Jurkat, Clone E6-1 (cell line): ENCODE measurements at regions not wholly inside any gene's neighbourhood (a gene's known extent, or its start where the extent isn't known, plus 50 kb on each side); places are given as distances from the start of the nearest gene placed in this dataset.
A peak's percentile ranks its signal among the peaks of the same experiment; 100 is the strongest.

Experiments
- DNase-seq: peaks from one replicate; pipeline ENCODE4 v3.0.0-alpha.2; 2011; ENCODE audit warnings: low read depth, low spot score
- H3K4me3 ChIP-seq: 2 replicates; pipeline ENCODE4 v1.5.1; 2011; ENCODE audit warnings: mild to moderate bottlenecking, low read length, control low read depth, moderate library complexity

DNA sequence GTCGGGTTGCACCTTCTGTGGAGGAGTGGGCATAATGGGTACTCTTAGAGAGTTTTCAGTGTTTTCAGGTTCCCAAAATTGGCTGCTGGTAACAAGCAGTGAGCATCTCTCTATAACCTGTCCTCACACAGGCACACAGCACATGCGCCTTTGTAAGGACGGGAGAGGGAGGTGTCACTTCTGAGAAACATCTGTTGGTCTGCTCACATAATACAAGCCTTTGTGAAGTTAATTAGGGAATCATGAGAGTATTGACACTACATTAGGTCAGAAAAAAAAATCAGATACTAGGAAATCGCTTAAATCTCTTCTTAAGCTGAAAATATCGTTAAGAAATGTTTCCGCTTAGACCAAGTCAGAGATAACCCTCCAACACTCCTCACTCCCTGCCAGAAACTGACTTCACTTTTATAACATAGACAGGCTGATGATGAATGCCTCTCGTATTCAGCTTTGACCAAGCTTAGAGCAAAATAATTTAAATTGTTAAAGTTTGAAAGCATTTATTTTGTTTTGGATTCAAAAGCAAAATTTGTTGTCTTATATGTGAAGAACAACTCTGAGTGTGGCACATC lies 769.7 kb downstream of the TNS3 start:
- no peak overlapping the region for H3K4me3 ChIP-seq
- DNase-seq, result no peak

DNA sequence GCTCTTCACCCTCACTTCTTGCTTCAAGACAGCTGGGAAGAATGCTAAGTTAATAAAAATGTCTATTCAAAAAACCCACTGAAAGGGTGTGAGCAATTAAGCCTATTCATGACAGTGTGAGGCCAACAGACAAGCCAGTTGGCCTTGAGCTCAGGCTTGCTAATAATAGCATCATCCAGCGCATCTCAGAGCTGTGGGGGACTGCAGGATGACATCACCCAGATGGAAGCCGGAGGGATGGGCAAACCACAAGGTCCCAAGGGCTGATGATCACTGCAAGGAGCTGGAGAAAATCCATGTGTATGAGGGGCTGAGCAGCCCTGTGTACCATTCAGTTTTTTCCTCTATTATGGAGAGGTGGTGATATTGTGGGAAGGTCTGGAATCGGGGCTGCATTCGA lies 770.4 kb downstream of the TNS3 start:
- no peak overlapping the region for H3K4me3 ChIP-seq
- DNase-seq, result no peak

DNA sequence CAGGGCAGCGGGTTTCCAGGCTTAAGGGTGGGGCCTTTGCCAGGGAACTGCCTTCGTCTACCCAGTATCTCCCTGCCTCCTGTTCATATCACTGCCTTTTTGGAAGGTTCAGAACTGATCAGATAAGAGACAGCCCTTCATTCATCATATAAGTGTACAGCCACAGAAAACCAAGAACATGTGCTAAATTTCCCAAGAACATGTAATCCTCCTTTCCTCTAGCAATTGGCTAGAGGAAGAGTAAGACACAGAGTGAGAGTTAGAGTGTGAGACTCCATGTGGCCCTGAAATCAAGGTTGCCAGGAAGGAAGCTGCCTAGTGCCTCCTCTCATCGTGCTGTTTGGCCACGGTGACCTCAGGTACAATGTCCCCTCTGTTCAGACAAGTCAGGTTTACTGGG lies 770.9 kb downstream of the TNS3 start:
- H3K4me3 ChIP-seq, result no peak overlapping the region
- no peak for DNase-seq

DNA sequence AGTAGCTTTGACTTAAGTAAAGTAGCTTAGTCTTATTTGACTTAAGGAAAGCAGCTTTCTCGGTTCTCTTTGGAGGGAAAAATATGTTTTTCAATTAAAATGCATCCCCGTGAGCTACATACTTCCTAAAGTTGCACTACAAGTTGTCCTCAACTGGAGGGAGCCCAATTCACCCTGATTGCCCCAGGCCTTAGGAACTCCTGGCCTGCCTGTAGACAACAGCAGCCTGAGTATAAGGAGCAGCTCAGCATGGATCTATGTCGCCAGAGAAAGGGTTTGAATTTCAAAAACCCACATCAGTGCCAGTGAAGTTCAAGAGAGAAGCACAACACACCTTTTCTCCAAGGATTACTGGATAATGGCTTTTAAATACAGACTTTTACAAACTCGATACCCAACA lies 772.0 kb downstream of the TNS3 start:
- no peak overlapping the region for H3K4me3 ChIP-seq
- no peak for DNase-seq

DNA sequence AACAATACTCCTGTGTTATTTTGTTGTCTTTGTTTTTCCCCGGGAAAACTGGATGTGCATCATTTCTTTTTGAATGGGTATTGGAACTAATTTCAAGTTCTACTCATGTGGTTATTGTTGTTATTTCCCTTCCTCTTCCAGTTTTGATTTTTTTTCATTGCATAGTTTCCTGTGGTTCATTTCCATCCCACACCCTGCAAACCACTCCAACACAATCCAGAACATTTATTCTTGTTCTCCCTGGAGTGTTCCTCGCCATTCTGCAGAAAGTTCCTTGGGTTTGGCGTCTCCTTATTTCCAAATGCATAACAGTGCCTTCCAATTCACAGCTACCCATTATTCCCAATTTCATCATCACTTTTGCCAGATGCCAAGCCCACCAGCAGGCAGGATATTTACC lies 775.1 kb downstream of the TNS3 start:
- no peak for DNase-seq
- H3K4me3 ChIP-seq, result no peak overlapping the region

DNA sequence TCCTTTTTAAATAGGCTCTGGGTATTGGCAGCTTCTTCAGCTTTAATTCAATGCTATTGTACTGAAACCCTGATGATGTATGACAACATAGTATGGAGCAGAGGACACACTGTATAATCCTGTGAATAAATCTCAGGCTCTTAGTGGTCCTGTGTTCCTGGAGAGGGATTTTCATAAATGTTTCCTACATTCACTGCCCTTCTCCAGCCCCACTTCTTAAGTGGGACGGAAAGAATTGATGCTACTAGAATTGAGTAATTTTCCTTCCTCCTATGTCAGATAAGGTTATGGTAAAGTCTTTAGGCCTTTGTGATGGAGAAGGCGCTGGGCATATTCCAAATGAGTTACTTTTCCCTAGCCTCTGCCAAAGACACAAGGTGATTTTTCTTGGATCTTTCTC lies 779.4 kb downstream of the TNS3 start:
- H3K4me3 ChIP-seq, result no peak overlapping the region
- no peak for DNase-seq

DNA sequence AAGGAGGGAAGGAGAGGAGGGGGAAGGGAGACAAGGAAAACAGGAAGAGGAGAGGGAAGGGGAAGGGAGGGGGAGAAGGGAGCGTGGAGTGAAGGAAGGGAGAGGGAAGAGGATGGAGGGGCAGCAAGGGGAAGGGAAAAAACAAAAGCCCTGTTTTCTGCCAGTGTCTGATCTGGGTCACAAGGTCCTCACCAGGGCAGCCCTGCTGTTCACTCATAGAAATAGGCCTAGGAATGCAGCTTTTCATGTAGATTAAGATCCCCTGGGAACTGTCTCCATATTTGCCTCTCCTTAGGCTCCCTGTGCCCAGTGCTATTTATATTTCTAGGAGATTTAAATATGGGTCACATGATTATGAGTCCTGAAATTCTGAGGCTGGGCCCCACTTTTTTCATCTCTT lies 790.7 kb downstream of the TNS3 start:
- no peak overlapping the region for H3K4me3 ChIP-seq
- no peak for DNase-seq

DNA sequence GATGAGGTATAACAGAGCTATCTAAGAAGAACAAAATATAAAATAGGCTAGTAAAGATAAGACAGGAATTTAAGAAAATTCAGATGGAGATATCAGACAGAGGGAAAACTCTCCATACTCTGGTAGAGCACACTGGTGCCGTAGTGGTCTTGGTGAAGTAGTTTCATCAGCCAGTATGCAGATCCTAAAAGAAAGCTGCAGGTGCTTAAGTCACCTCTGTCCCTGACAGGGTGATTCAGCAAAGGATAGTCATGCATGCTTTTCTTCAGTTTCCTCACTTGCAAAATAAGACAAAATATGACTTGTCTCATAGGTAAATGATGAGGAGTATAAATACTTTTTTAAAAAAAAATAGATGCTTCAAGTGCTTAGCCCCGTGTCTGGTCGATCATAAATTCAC lies 794.9 kb downstream of the TNS3 start:
- no peak for DNase-seq
- H3K4me3 ChIP-seq, result no peak overlapping the region

DNA sequence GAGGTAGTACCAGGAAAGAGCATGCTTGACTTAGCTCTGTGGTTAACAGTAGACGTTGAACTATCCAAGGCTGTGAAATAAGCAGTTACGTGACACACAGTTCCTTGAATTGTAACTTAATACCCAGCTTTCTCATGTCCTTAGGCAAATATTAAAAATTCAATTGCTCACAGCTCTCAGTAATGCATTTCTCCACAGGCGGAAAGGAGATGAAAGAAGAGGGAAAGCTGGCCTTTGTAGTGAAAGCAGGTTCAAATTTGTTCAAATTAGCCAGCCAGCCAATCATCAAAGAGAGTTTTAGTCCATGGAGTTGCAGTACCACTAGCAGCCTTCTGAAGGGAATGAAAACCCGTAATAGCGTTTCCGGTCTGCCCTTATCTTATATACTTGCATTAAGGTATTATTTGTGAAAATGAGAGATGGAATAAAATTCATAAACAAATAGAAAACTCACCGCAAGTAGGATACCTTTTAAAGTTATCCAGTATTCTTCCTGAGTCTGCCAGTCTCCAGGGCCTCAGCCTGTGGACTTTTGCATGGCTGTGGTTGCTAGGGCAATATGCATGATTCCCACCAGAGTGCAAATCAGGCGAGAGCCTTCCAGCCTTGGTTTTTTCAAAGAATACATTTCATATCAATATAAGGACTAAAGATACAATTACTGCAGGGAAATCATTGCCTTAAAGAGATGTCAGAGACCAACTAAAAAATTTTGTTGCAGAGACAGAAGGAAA lies 795.5 kb downstream of the TNS3 start:
- no peak overlapping the region for H3K4me3 ChIP-seq
- DNase-seq, result no peak

DNA sequence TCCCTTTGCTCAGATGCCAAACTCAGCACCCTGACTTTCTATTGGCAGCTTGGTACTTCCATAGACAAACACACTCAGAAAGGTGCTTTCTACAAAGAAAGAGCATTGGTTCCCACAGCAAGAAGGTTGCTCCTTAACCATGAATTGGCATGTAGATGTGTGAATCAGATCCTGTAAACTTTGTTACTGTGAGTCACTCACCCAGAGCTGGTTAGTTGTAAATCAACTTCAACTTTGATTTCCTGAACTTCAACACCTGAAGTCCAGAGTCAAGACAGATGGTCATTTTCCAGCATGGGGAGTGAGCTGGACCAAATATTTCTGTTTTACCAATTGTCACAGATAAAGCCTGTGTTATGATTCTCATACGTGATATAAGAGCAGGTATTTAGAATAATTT lies 797.2 kb downstream of the TNS3 start:
- no peak overlapping the region for H3K4me3 ChIP-seq
- DNase-seq, result no peak

DNA sequence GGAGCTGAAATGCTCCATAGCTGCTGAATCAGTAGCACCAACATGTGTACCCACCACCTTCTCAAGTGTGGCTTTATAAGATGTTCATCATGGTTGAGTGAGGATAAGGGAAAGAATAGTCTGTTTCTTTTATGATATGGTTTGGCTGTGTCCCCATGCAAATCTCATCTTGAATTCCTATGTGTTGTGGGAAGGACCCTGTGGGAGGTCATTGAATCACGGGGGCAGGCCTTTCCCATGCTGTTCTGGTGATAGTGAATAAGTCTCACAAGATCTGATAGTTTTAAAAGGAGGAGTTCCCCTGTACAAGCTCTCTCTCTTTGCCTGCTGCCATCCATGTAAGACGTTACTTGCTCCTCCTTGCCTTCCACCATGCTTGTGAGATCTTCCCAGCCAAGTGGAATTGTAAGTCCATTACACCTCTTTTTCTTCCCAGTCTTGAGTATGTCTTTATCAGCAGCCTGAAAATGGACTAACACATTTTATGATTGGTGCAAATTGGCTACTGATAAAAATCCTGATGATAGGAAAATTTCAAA lies 799.9 kb downstream of the TNS3 start:
- no peak overlapping the region for H3K4me3 ChIP-seq
- DNase-seq, result no peak

DNA sequence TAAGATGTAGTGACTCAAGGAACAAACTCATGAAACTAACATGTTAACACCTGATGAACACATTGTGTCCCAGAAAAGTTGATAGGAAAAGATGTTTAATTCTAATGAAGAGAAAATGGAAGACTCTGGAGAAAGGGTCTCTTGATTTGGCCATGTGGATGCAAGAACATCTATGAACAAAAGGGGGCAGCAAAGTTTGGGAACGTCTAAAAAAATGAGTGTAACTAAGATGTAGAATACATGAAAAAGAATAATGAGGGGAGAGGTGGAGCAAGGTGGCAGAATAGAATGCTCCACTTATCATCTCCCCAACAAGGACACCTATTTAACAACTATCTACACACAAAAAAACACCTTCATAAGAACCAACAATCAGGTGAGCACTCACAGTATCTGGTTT lies 805.1 kb downstream of the TNS3 start:
- peak; percentile 6 for DNase-seq

DNA sequence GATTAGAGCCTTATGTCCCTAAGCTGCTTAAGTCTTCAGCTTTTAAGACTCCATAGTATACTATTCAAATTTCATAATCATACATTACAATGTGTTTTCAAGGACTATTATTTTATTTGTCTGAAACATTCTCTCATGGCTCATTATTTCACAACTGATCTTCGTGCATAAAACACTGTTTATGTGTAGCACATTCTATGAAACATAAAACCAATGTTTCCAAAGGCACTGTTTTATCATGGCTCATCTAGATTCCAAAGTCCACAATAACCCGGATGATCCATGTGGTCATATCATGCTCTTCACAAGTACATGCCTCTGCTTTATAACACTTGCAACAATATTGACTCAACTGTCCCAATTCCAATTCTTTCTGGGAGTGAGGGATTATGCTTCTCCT lies 806.1 kb downstream of the TNS3 start:
- no peak overlapping the region for H3K4me3 ChIP-seq
- DNase-seq, result no peak

More for the DNA sequence above, 805.1 kb downstream of the TNS3 start:
- no peak overlapping the region for H3K4me3 ChIP-seq

DNA sequence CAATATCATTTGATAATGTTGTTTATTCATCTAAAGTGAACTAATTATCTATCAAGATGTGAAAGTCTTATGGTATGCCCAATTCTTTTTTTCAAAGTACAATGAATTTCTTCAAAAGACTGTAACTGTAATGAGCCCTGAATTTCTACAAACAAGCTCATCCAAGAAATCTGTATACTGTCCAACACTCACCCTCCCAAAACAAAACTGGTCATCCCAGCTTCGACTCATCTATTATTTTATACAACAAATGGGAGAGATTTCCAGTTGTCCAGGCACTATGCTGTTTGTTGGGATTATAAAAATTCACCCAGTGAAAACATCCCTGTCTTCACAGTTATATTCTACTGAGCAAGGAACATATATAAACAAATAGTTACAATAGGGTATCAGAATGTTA lies 806.9 kb downstream of the TNS3 start:
- H3K4me3 ChIP-seq, result no peak overlapping the region
- no peak for DNase-seq

DNA sequence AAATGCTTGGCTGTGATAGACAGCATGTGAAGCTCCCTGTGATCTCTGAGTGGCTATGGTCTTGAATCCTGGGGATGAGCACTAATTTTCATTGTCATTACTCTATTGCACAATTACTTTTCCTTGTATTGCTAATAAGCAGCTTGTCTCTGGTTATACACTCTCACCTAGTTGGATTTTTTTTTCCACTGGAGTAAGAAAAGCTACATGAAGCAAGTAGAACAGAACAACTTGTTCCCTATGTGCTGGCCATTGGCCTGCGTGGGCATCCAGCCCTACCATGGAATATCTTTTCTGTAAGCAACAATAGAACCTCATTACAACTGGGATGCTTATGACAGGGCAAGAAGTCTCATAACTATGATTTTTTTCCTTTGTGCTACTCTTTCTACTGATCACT lies 807.4 kb downstream of the TNS3 start:
- no peak overlapping the region for H3K4me3 ChIP-seq
- no peak for DNase-seq

DNA sequence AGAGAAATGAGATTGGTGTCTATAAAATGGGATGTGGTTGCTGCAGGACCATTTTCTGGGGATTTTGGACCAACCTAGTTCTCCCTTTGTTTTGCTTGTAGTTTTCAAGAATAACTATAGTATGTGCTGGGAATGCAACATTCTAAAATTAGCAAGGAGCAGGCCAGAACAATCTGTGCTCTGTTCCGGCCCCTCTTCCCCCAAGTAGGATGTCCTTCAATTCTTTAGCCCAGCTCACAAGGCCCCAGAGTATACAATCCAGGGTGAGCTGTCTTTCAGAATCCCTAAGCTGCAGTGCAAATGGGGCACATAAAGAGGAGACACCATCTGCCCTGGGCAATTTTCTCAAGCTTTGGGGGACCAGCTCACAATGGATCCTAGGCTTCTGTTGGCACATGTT lies 809.1 kb downstream of the TNS3 start:
- H3K4me3 ChIP-seq, result no peak overlapping the region
- no peak for DNase-seq

DNA sequence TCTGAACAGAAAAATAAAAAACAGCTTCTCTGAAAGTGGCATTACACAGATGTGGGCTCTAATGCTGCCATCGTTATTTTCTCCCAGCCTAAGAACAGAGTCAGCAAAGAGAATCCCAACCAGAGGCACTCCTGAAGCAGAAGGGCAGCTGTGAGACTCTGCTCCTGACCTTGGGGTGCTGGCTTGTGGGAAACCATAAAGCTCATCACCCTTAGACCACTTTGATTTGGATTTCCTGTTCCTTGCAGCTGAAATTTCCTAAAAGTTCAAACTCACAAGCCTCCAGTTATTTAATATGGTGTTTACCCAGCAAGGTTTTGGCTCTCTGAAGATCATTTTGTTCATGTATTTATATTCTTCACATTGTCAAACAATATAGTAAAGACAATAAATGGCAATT lies 814.8 kb downstream of the TNS3 start:
- DNase-seq, result no peak
- no peak overlapping the region for H3K4me3 ChIP-seq

DNA sequence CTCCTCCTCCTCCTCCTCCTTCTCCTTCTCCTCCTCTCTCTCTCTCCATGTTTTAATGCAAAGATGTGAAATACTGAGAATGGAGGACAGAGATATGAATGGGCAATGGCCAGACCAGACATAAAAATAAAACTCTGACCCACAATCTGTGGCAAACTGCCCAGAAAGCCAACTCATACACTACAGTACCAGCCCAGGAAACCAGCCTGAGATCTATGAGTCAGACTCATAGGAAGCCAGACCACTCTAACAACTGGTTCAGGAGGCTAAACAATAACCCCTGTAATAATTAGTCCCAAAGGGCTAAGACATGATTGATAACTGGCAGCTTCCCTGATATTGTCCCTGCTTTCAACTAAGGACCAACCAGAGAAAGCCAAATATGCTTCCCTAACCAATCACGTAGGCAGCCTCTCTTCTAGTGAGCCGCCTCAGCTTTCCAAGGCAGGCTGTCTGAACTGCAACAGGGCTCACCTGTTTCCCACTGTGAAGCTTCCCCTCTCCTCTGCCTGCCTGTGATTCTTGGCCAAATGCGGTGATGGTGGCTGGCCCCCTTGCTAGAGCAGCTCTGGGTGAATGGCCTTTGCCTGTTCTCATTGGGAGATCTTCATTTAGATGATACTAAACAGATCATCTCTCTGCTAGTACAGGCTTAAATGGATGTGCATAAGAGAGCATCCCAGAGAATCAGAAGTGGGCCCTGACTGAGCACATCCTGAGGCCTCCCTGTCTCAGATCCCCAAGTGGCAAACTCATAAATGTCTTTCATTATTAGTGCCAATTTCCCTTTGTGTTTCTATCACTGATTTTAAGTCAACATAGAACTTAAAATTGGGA lies 817.6 kb downstream of the TNS3 start:
- no peak overlapping the region for H3K4me3 ChIP-seq
- DNase-seq, result no peak

DNA sequence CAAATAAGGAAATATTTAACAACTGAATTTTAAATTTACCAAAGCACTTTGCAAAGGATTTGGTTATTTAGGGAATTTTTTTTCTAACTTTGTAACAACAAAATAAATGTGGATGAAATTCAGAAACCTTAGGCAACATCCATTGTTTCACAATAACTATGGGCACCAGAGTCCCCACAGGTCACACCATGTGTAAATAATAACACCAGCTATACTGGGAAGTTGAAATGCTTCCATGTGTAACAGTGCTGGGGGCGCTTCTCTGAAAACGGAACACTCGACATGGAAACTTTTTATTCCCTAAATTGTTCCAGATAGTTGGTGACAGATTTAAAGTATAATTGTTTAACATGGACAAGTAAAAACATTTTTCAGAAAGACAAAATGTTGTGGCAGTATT lies 818.6 kb downstream of the TNS3 start:
- DNase-seq, result no peak
- no peak overlapping the region for H3K4me3 ChIP-seq
